ENCODE measurements at regions not wholly inside any gene's neighbourhood (a gene's known extent, or its start where the extent isn't known, plus 50 kb on each side); places are given as distances from the start of the nearest gene placed in this dataset.

GRCh38 chr9:82668689-82669199 lies 394.2 kb downstream of the RASEF start:
- H3K4me3 ChIP-seq (ENCODE audit: low read length), result peak overlapping the region; percentile 44
- H3K9me3 ChIP-seq (ENCODE audit: low read length), result no peaks in the 10 kb centered on the region
- peak overlapping the region; percentile 78 for H3K27ac ChIP-seq (ENCODE audit: low read length)
- no peak overlapping the region for H3K9ac ChIP-seq (ENCODE audit: low read length)
- H3K27me3 ChIP-seq (ENCODE audit: insufficient read depth, low read depth, low read length), result no peaks in the 10 kb centered on the region
- peaks cover 3% of the 10 kb centered on the region for H3F3A ChIP-seq (ENCODE audit: insufficient read depth, low read length, poor library complexity, severe bottlenecking)
- no peak overlapping the region for H2AFZ ChIP-seq (ENCODE audit: low read depth, low read length)
- no peaks in the 10 kb centered on the region for H3K36me3 ChIP-seq (ENCODE audit: insufficient read depth, low read length)
- H3K9me2 ChIP-seq (ENCODE audit: insufficient read depth, low read length), result no peaks in the 10 kb centered on the region
- no peaks in the 10 kb centered on the region for H4K20me1 ChIP-seq (ENCODE audit: insufficient read depth)
- no peaks in the 10 kb centered on the region for H3K79me2 ChIP-seq (replicated peaks; ENCODE audit: insufficient read depth, low read length)
- TF ChIP-seq TAF1 (IDR thresholded peaks at IDR 0.05; ENCODE audit: low read depth), result no peak
- TF ChIP-seq MXI1 (conservative IDR thresholded peaks at IDR 0.05; ENCODE audit: poor library complexity, severe bottlenecking), result no peak
- TF ChIP-seq SMC3 (conservative IDR thresholded peaks at IDR 0.05; ENCODE audit: poor library complexity), result peak; percentile 8
- peak; percentile 97 for TF ChIP-seq POLR2AphosphoS5 (IDR thresholded peaks at IDR 0.05)
- TF ChIP-seq EZH2 (IDR thresholded peaks at IDR 0.05; ENCODE audit: borderline replicate concordance, insufficient read depth, low read length, poor library complexity, severe bottlenecking), result no peak
- peak; percentile 100 for TF ChIP-seq EP300 (conservative IDR thresholded peaks at IDR 0.05; ENCODE audit: poor library complexity, severe bottlenecking)
- peak; percentile 86 for TF ChIP-seq REST (IDR thresholded peaks at IDR 0.05; ENCODE audit: borderline replicate concordance)
- no peak for TF ChIP-seq RAD21 (conservative IDR thresholded peaks at IDR 0.05)
- TF ChIP-seq CTCF (IDR thresholded peaks at IDR 0.05; ENCODE audit: poor library complexity, severe bottlenecking), result no peak
- no peak overlapping the region for H3K4me2 ChIP-seq (ENCODE audit: low read length)

- H3K9ac ChIP-seq (ENCODE audit: low read length), result no peak overlapping the region
- H3K27me3 ChIP-seq (ENCODE audit: insufficient read depth, low read depth, low read length), result no peaks in the 10 kb centered on the region
- no peak overlapping the region for H3K4me2 ChIP-seq (ENCODE audit: low read length)
- H3K36me3 ChIP-seq (ENCODE audit: insufficient read depth, low read length), result no peaks in the 10 kb centered on the region
- H3K9me2 ChIP-seq (ENCODE audit: insufficient read depth, low read length), result no peaks in the 10 kb centered on the region
- no peak overlapping the region for H3K4me3 ChIP-seq (ENCODE audit: low read length)
- TF ChIP-seq POLR2AphosphoS5 (IDR thresholded peaks at IDR 0.05), result no peak
- no peak for TF ChIP-seq SMC3 (conservative IDR thresholded peaks at IDR 0.05; ENCODE audit: poor library complexity)
- TF ChIP-seq REST (IDR thresholded peaks at IDR 0.05; ENCODE audit: borderline replicate concordance), result no peak
- TF ChIP-seq CTCF (IDR thresholded peaks at IDR 0.05; ENCODE audit: poor library complexity, severe bottlenecking), result no peak
- TF ChIP-seq MXI1 (conservative IDR thresholded peaks at IDR 0.05; ENCODE audit: poor library complexity, severe bottlenecking), result no peak
- TF ChIP-seq EP300 (conservative IDR thresholded peaks at IDR 0.05; ENCODE audit: poor library complexity, severe bottlenecking), result no peak
- TF ChIP-seq RAD21 (conservative IDR thresholded peaks at IDR 0.05), result no peak
- no peak for TF ChIP-seq EZH2 (IDR thresholded peaks at IDR 0.05; ENCODE audit: borderline replicate concordance, insufficient read depth, low read length, poor library complexity, severe bottlenecking)
- TF ChIP-seq TAF1 (IDR thresholded peaks at IDR 0.05; ENCODE audit: low read depth), result no peak
- H3K79me2 ChIP-seq (replicated peaks; ENCODE audit: insufficient read depth, low read length), result no peaks in the 10 kb centered on the region
- no peak overlapping the region for H3K27ac ChIP-seq (ENCODE audit: low read length)
- H3F3A ChIP-seq (ENCODE audit: insufficient read depth, low read length, poor library complexity, severe bottlenecking), result peaks cover 3% of the 10 kb centered on the region
- H2AFZ ChIP-seq (ENCODE audit: low read depth, low read length), result no peak overlapping the region
- H4K20me1 ChIP-seq (ENCODE audit: insufficient read depth), result no peaks in the 10 kb centered on the region
- H3K9me3 ChIP-seq (ENCODE audit: low read length), result no peaks in the 10 kb centered on the region
Observed at GRCh38 chr9:82670000-82670399, 392.9 kb downstream of the RASEF start.
